ENCODE measurements at regions not wholly inside any gene's neighbourhood (a gene's known extent, or its start where the extent isn't known, plus 50 kb on each side); places are given as distances from the start of the nearest gene placed in this dataset.

DNA sequence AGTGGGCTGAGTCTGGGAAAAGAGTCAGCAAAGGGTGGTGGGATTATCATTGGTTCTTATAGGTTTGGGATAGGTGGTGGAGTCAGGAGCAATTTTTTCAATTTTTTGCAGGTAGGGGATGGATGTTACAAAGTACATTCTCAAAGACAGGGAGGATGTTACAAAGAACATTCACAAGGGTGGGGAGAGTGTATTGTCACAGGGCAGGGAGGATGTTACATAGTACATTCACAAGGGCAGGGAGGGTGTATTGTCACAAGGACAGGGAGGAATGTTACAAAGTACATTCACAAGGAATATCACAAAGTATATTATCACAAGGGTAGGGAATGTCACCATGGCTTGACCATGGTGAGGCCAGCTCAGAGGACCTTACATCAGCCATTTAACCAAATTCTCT is 58.6 kb upstream of the WDR75 start:
- TF ChIP-seq GATA2 (IDR thresholded peaks at IDR 0.05; ENCODE audit: low read depth, low read length), result no peak
- no peak for TF ChIP-seq GATA3 (IDR thresholded peaks at IDR 0.05; ENCODE audit: low read depth, low read length)
